Loucy (cell line): ENCODE measurements at regions not wholly inside any gene's neighbourhood (a gene's known extent, or its start where the extent isn't known, plus 50 kb on each side); places are given as distances from the start of the nearest gene placed in this dataset.

ENCODE experiments used
- H2AFZ ChIP-seq: fragments of 200-600 bp; sonication (generic); 2 replicates; pipeline ENCODE4 v1.6.0; 2016; ENCODE audit warnings: antibody characterized with exemption, mild to moderate bottlenecking, low read length, moderate library complexity
- H3F3A ChIP-seq: fragments of 200-600 bp; 2 replicates; pipeline ENCODE4 v1.6.0; 2016; ENCODE audit warnings: antibody characterized with exemption, low read depth, mild to moderate bottlenecking
- H3K27me3 ChIP-seq: fragments of 200-600 bp; sonication (generic); 2 replicates; pipeline ENCODE4 v1.6.1; 2014; ENCODE audit warnings: low read length, mild to moderate bottlenecking; ENCODE audit not compliant: insufficient read depth, poor library complexity, severe bottlenecking
- H3K36me3 ChIP-seq: fragments of 200-600 bp; sonication (generic); 2 replicates; pipeline ENCODE4 v1.6.1; 2016; ENCODE audit warnings: low read length; ENCODE audit not compliant: insufficient read depth
- H3K4me1 ChIP-seq: fragments of 200-600 bp; sonication (generic); 2 replicates; pipeline ENCODE4 v1.5.1; 2014; ENCODE audit warnings: low read length, mild to moderate bottlenecking; ENCODE audit not compliant: insufficient read depth, poor library complexity, severe bottlenecking
- H3K4me2 ChIP-seq: fragments of 200-600 bp; sonication (generic); 2 replicates; pipeline ENCODE4 v1.6.0; 2014; ENCODE audit warnings: antibody characterized with exemption, low read length, low read depth, mild to moderate bottlenecking; ENCODE audit not compliant: poor library complexity, severe bottlenecking
- H3K4me3 ChIP-seq: fragments of 200-600 bp; sonication (generic); 2 replicates; pipeline ENCODE4 v1.5.1; 2014; ENCODE audit warnings: low read length, mild to moderate bottlenecking, mixed read lengths; ENCODE audit not compliant: poor library complexity, severe bottlenecking
- H3K79me2 ChIP-seq: fragments of 200-600 bp; sonication (generic); 2 replicates; pipeline ENCODE4 v1.6.1; 2014; ENCODE audit warnings: low read length; ENCODE audit not compliant: insufficient read depth
- H3K9ac ChIP-seq: fragments of 200-600 bp; sonication (generic); 2 replicates; pipeline ENCODE4 v1.6.0; 2014; ENCODE audit warnings: mild to moderate bottlenecking, low read depth, low read length, moderate library complexity; ENCODE audit not compliant: poor library complexity, severe bottlenecking
- H3K9me2 ChIP-seq: fragments of 200-600 bp; sonication (generic); replicated peaks from 2 replicates; pipeline ENCODE4 v1.6.1; 2016; ENCODE audit warnings: low read depth, low read length, mixed read lengths
- H3K9me3 ChIP-seq: fragments of 200-600 bp; sonication (generic); 2 replicates; pipeline ENCODE4 v1.6.1; 2014; ENCODE audit warnings: mild to moderate bottlenecking, antibody characterized with exemption, low read length, low read depth; ENCODE audit not compliant: insufficient read depth
- H4K20me1 ChIP-seq: fragments of 200-600 bp; sonication (generic); 2 replicates; pipeline ENCODE4 v1.6.0; 2014; ENCODE audit warnings: antibody characterized with exemption, low read length, mild to moderate bottlenecking; ENCODE audit not compliant: insufficient read depth, poor library complexity, severe bottlenecking
- EZH2phosphoT487 ChIP-seq: fragments of 200-600 bp; IDR thresholded peaks from 2 replicates; pipeline ENCODE4 v1.6.1; 2018; ENCODE audit warnings: antibody characterized with exemption, mild to moderate bottlenecking, moderate library complexity, borderline replicate concordance
- TF ChIP-seq, protein P1 (sequence below): fragments of 200-600 bp; sonication (generic); conservative IDR thresholded peaks from 2 replicates; pipeline ENCODE4 v1.5.1; 2014; ENCODE audit warnings: mild to moderate bottlenecking, antibody characterized with exemption, low read length

GRCh38 chr6:102680413-102680812 lies 1286.9 kb downstream of the GRIK2 start:
- Histone ChIP-seq H3K4me1 (no peaks in the 10 kb centered on the region), H3F3A (no peaks in the 10 kb centered on the region), H3K27me3 (no peaks in the 10 kb centered on the region), H4K20me1 (no peaks in the 10 kb centered on the region), H3K9me2 (no peaks in the 10 kb centered on the region), H3K4me2 (no peak overlapping the region), H3K9ac (no peak overlapping the region), H3K36me3 (no peaks in the 10 kb centered on the region), H3K9me3 (no peaks in the 10 kb centered on the region), H2AFZ (no peak overlapping the region), H3K4me3 (no peak overlapping the region), H3K79me2 (no peaks in the 10 kb centered on the region)
- TF ChIP-seq, protein P1, sequence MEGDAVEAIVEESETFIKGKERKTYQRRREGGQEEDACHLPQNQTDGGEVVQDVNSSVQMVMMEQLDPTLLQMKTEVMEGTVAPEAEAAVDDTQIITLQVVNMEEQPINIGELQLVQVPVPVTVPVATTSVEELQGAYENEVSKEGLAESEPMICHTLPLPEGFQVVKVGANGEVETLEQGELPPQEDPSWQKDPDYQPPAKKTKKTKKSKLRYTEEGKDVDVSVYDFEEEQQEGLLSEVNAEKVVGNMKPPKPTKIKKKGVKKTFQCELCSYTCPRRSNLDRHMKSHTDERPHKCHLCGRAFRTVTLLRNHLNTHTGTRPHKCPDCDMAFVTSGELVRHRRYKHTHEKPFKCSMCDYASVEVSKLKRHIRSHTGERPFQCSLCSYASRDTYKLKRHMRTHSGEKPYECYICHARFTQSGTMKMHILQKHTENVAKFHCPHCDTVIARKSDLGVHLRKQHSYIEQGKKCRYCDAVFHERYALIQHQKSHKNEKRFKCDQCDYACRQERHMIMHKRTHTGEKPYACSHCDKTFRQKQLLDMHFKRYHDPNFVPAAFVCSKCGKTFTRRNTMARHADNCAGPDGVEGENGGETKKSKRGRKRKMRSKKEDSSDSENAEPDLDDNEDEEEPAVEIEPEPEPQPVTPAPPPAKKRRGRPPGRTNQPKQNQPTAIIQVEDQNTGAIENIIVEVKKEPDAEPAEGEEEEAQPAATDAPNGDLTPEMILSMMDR: no peak
- no peak for TF ChIP-seq EZH2phosphoT487

DNA sequence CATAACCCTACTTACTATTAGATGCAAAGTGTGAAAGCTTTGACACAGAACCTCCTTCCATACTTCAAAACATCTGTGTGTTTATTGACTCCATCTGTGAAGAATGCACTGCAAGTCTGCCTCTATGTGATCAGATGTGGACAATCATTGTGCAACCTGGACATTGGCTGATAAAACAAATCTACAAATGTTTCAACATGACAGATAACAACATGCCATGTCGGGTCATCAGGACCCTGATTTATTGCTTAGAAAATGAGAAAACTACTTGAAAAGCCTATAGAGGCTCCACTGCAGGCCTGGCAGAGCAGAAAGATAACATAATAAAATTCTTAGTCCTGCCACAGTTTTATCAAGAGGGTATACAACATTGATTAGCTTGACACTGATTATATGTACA lies 1286.4 kb downstream of the GRIK2 start:
- no peak overlapping the region for H3K9ac ChIP-seq
- H2AFZ ChIP-seq: no peak overlapping the region
- H3K4me1 ChIP-seq: no peaks in the 10 kb centered on the region
- H3K4me3 ChIP-seq: no peak overlapping the region
- H3K27me3 ChIP-seq: no peaks in the 10 kb centered on the region
- no peaks in the 10 kb centered on the region for H3K36me3 ChIP-seq
- no peaks in the 10 kb centered on the region for H4K20me1 ChIP-seq
- H3K9me3 ChIP-seq: no peaks in the 10 kb centered on the region
- H3K9me2 ChIP-seq: no peaks in the 10 kb centered on the region
- no peak overlapping the region for H3K4me2 ChIP-seq
- H3F3A ChIP-seq: no peaks in the 10 kb centered on the region
- no peaks in the 10 kb centered on the region for H3K79me2 ChIP-seq
- TF ChIP-seq, protein P1: no peak
- TF ChIP-seq EZH2phosphoT487: no peak

GRCh38 chr6:102677225-102677624 lies 1283.7 kb downstream of the GRIK2 start:
- Histone ChIP-seq H3K4me1 (no peaks in the 10 kb centered on the region), H3K9me3 (no peaks in the 10 kb centered on the region), H3K79me2 (no peaks in the 10 kb centered on the region), H4K20me1 (no peaks in the 10 kb centered on the region), H2AFZ (no peak overlapping the region), H3K36me3 (no peaks in the 10 kb centered on the region), H3K4me2 (no peak overlapping the region), H3K9me2 (no peaks in the 10 kb centered on the region), H3K4me3 (no peak overlapping the region), H3K9ac (no peak overlapping the region), H3F3A (no peaks in the 10 kb centered on the region), H3K27me3 (no peaks in the 10 kb centered on the region)
- TF ChIP-seq, protein P1: no peak
- no peak for TF ChIP-seq EZH2phosphoT487
